ENCODE measurements at regions not wholly inside any gene's neighbourhood (a gene's known extent, or its start where the extent isn't known, plus 50 kb on each side); places are given as distances from the start of the nearest gene placed in this dataset.

DNA sequence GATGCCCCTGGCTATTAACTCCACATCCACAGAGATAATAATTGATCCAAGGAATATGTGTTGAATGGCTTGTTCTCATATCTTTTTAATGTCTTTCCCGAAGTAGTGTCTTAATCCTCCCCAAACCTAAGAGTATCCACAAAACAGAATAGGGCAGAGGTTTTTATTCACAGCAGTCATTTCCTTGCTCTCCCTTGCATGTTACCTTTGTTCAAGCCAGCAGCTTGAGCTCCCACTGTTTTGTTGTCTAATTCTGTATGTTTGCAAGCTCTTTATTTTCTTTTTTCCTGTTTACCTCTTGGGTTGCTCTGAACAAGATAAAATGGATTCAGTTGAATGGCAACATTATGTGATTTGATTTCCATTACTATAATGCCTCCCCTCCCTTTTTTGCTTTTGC lies 308.6 kb upstream of the ZP4 start:
- DNase-seq (ENCODE audit: low spot score), result no peak
- TF ChIP-seq, protein P1, sequence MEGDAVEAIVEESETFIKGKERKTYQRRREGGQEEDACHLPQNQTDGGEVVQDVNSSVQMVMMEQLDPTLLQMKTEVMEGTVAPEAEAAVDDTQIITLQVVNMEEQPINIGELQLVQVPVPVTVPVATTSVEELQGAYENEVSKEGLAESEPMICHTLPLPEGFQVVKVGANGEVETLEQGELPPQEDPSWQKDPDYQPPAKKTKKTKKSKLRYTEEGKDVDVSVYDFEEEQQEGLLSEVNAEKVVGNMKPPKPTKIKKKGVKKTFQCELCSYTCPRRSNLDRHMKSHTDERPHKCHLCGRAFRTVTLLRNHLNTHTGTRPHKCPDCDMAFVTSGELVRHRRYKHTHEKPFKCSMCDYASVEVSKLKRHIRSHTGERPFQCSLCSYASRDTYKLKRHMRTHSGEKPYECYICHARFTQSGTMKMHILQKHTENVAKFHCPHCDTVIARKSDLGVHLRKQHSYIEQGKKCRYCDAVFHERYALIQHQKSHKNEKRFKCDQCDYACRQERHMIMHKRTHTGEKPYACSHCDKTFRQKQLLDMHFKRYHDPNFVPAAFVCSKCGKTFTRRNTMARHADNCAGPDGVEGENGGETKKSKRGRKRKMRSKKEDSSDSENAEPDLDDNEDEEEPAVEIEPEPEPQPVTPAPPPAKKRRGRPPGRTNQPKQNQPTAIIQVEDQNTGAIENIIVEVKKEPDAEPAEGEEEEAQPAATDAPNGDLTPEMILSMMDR (IDR thresholded peaks at IDR 0.05; ENCODE audit: borderline replicate concordance, control extremely low read depth, extremely low read depth, insufficient read depth, missing control alignments), result no peak
- in situ Hi-C loops (cut with MboI; ENCODE audit: low sequenced_read_pairs, unreplicated experiment), result no loop called here

DNA sequence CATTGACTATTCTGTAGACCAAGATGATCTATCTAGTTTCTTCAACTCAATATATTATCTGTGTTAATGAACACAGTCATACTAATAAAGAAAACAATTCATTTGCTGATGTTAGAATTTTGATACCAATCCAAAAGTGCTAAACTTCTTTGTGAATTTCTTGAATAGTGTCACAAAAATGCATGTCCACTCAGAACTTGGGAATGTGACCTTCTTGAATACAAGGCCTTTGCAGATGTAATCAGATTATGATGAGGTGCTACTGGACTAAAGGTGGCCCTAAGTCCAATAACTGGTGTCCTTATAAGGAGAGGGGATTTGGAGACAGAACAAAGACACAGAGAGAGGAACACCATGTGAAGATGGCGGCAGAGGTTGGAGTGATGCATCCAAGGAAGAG lies 305.8 kb upstream of the ZP4 start:
- TF ChIP-seq, protein P1 (IDR thresholded peaks at IDR 0.05; ENCODE audit: borderline replicate concordance, control extremely low read depth, extremely low read depth, insufficient read depth, missing control alignments), result no peak
- DNase-seq (ENCODE audit: low spot score), result no peak
- in situ Hi-C loops (cut with MboI; ENCODE audit: low sequenced_read_pairs, unreplicated experiment), result no loop called here

DNA sequence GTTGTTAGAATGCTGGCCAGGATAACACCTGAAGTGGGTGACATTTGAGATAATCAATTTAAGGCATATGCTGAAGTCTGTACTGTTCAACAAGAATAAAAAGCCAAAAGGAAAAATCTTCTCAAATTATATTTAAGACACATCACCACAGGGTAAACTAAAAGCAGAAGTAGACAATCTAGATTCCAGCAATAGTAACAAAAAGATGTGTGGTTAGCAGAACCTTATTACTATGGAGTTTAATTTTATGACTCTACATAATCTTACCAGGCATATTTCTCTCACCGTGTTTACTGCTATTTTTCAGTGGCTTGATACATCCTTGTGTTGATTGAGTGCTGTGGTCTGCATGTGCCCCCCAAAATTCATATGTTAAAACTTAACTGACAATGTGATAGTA lies 300.4 kb upstream of the ZP4 start:
- no peak for DNase-seq (ENCODE audit: low spot score)
- TF ChIP-seq, protein P1 (IDR thresholded peaks at IDR 0.05; ENCODE audit: borderline replicate concordance, control extremely low read depth, extremely low read depth, insufficient read depth, missing control alignments), result no peak
- in situ Hi-C loops (cut with MboI; ENCODE audit: low sequenced_read_pairs, unreplicated experiment), result no loop called here

DNA sequence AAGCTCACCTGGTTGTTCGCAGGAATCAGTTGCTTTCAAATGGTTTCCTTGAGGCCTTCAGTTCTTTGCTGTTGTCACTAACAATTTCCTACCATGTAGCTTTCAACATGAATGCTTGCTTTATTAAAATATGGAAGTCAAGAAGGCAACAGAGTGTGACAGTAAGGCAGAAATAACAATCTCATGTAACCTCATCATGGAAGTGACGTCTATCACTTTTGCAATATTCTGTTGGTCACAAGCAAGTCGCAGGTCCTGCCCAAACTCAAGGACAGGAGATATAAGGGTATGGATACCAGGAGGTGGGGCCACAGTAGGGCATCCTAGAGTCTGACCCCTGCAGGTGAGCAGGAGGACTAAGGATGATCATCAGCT lies 296.8 kb upstream of the ZP4 start:
- DNase-seq (ENCODE audit: low spot score), result no peak
- TF ChIP-seq, protein P1 (IDR thresholded peaks at IDR 0.05; ENCODE audit: borderline replicate concordance, control extremely low read depth, extremely low read depth, insufficient read depth, missing control alignments), result no peak
- in situ Hi-C loops (cut with MboI; ENCODE audit: low sequenced_read_pairs, unreplicated experiment), result no loop called here

DNA sequence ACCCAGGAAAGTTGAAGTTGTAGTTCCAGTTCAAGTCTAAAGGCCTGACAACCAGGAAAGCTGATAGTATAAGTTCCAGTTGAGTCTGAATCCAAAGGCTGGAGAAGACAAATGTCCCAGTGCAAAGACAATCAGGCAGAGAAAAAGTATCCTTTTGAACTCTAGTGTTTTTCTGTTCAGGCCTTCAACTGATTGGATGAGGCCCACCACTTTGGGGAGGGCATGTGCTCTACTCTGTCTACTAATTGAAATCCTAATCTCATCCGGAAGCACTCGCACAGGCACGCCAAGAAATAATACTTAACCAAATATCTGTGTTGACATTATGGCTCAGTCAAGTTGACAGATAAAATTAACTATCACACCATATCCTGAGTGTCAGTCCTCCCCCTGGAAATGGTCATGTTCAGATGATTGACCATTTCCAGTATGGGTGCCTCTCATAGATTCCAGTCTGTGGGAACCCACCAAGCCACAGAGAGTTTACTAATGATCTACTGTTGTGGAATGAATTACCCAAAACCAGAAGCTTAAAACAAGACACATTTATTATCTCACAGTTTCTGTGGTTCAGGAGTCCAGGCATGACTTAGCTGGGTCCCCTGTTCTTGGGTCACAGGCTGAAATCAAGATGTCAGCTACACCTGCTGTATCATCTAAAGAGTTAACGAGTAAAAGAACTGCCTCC lies 296.3 kb upstream of the ZP4 start:
- TF ChIP-seq, protein P1 (IDR thresholded peaks at IDR 0.05; ENCODE audit: borderline replicate concordance, control extremely low read depth, extremely low read depth, insufficient read depth, missing control alignments), result no peak
- no peak for DNase-seq (ENCODE audit: low spot score)
- in situ Hi-C loops (cut with MboI; ENCODE audit: low sequenced_read_pairs, unreplicated experiment), result no loop called here

DNA sequence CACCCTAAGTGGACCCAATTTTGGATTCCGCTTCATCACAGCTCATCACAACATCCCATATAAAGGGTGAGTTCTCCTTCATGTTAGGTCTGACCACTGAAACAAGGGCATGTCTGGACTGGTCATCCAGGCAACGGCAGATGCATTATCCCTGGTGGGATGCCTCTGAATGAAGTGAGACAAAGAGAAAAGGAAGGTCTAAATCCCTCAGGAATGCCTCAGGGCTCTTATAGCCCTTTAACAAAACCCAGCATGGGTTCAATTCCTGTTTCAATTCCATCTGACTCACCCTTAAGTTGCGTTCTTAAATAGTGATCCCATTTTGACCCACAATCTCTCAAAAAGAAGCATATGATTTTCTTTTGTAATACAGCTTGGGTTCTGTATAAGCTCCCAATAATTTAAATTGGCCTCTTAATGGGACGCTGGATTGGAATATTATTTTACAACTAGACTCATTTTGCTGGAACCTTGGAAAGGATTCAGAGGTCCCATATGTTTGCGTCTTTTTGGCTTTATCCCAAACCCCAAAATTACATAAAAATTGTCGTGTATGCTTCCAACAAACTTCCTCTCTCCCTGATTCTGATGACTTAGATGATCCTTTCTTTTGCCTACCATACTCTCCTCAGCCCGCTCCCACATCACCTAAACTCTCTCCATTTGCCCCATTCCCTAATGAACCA lies 287.4 kb upstream of the ZP4 start:
- TF ChIP-seq, protein P1 (IDR thresholded peaks at IDR 0.05; ENCODE audit: borderline replicate concordance, control extremely low read depth, extremely low read depth, insufficient read depth, missing control alignments), result no peak
- DNase-seq (ENCODE audit: low spot score), result no peak
- in situ Hi-C loops (cut with MboI; ENCODE audit: low sequenced_read_pairs, unreplicated experiment), result no loop called here

Data from GM13976 (cell line).